NCI-H1092 treated with DMSO at 0.1 percent for 48 hours (cell line): ENCODE measurements at regions not wholly inside any gene's neighbourhood (a gene's known extent, or its start where the extent isn't known, plus 50 kb on each side); places are given as distances from the start of the nearest gene placed in this dataset.

Source experiments
- DNase-seq: peaks from one replicate; lab custom pipeline; 2025; lab: John Stamatoyannopoulos, UW

DNA sequence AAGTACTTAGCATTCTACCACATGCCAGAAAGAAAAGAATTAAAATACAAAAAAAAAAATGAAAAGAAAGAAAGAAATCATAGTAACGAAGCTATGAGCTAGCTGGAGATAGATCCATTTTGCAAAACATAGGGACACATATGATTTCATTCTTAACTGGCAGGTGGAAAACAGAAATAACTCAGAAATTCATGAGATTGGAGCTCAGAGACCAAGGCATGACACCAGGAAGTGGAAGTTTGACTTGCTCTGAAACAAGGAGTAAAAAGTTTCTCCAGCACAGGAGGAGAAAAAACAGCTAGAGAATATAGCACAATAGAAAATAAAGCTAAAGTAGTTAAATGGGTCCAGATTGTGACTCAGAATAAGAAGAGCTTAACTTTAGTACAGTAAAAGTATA is 278.1 kb downstream of the ZEB2 start:
- no peak for DNase-seq

DNA sequence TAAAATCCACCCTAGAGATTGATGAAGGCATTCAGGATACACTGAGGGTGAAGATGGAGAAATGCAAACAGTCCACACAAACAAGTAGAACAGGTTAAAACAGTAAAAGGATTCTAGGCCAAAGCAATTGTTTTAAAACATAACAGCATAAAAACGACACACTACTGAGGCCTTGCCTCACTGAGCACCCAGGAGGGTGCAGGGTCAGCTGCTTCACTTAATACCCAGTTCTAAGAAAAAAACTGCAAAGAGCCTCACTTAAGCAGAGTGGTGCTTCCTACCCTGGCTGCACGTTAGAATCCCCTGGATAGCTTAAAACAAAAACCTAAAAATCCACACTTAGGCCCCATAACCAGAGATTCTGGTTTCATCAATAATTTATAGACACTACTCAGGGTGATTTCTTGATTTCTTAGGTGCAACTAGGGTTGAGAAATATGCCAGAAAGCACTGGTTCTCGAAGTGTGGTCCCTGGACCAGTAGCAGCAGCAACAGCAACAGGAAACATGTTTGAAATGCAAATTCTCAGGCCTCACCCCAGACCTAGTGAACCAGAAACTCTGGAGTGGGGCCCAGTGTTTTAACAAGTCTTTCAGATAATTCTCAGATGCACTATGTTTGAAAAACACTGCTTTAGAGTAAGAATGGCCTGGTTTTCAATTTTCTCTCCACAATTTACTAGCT is 279.1 kb downstream of the ZEB2 start:
- DNase-seq: no peak

DNA sequence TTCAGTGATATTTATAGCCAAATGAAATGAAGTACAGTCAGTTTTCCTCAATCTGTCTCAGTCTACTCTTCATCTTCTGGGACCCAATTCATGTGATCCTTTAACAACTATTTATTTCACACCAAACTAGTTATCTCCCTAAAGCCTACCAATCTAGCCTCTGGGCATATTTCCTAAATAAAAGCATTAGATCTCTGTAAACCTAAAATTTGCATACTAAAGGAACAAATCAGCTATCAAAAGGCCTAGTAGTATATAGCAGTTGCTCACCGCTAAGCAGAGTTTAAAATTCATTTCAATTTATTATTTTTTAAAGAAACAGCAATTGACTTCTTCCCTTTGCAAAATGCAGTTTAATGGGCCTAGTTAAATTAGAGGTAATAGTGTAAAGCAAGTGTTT is 280.2 kb downstream of the ZEB2 start:
- DNase-seq: no peak

DNA sequence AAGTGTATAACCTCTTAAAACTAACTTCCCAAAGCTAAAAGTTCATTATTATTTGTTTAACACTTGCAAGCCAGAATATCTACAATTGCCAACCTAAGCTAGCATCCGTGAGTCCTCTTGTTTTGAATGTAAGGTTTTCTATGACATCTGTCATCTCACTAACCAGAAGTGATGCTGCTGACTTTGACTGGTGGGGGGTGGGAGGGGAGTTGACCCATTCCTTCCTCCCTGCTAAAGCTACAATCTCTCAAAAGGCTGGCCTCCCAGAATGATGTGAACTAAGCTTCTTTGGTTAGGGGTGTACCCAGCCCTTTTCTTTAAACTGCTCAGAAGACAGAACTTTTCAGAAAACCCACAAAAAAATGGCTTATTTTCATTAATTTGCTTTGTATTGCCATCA is 280.6 kb downstream of the ZEB2 start:
- DNase-seq: no peak

DNA sequence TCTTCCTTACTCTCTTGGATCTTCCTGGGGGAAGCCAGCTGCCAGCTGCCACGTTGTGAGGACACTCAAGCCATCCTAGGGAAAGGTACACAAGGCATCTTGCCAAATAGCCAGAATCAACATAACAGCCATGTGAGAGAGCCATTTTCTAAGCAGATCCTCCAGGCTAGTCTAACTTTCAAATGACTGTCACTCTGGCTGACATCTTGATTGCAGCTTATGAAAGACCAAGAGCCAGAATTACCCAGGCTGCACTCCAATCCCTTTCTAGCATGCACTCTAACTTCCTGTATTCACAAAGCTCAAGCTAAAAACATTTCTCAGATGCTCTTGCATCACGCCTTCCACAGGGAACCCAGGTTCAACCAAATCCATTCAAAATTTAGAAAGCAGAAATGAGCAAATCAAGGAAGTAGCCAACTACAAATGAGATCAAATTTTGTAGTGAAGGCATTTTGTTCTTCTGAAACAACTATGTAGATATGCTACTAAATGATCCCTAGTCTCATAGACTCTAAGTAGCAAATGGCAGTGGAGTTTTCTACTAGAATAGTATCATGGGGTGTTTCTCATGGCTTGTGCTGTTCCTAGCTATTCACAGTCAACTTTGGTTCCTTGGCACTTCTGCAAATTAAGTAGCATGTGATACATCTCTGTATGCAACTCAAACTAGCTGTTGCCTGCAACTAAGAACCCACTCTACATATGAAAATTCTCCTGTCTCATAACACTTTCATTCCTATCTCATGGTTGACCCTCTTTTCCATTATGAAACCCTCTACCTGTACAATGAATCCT is 281.9 kb downstream of the ZEB2 start:
- peak; percentile 48 for DNase-seq

DNA sequence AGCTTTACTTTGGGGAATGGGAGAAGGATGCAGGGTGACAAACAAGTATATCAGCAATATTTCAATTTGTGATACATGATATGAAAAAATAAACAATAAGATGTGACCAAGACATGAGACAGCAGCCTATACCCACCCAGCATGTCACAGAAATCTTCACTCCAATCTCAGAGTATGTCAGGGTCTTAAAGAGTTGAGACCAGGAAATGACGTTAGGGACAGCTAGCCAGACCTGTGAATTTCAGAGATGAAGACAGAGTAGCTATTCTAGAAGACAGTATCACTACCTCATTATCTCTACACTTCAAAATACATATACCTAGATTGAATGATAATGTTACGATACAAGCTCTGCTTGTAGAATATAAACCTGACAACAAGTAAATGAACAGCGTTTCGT is 282.8 kb downstream of the ZEB2 start:
- no peak for DNase-seq

DNA sequence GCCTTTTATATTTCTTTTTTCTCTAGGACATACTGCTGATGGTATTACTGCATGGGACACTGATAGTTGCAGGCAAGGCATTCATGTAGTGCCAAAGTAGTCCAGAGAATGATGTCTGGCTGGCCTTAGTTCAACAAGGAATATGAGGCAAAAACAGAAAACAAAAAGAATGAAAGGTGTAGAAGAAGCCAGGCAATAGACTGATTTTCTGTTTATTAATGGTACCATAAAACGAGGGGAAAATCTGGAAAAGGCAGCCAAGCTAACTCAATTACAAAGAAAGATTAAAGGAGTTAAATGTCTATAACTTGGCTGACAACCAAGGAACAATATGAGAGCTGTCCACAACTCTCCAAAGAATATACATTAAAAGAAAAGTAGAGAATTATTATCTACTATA is 284.9 kb downstream of the ZEB2 start:
- DNase-seq: no peak

DNA sequence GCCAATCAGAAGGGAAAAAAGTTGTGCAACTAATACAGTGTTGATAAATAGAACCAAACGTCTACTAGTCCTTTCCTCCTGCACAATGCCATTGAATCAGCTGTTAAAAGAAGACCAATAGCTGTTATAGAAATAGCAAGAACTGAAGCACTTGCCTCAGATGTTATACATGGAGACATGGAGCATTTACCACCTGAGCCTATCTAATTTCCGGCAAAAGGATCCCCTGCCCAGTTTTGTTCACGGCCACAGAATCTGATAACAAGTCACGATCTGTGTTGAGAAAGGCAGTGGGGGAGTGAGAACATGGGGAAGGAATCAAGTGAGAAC is 285.4 kb downstream of the ZEB2 start:
- no peak for DNase-seq

DNA sequence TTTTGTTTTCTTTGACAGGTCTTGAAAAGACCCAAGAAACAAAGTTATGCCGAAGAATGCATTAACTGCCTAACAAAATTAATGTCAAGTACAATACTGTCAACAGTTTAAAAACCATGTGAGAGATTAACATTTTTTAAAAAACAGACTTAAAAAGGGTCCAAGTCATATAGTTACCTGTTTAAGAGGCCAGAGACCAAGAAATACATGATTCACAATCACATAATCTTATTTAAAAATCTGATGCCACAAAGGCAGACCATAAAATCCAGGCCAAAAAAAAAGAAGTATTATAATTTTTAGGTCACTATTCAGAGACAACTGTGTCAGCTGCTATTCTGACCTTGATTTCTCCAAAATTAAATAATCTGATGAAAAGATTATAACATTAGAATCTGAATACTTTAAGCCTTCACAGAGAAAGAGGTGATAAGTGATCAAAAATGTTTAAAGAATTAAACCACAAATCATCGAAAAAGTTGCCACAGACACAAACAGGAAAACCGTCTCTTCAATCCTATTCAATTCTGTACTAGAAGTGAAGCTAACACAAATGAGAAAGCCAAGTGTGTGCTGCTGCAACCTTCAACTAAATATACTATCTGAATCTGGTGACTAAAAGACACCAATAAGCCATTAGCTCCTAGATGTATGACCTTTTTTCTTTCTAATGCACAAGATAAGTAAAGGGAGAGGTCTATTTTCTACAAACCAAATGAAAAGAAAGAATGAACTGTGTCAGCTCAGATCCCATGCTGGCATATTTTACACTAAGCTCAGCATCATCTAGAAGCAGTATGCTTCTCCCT is 286.0 kb downstream of the ZEB2 start:
- no peak for DNase-seq

DNA sequence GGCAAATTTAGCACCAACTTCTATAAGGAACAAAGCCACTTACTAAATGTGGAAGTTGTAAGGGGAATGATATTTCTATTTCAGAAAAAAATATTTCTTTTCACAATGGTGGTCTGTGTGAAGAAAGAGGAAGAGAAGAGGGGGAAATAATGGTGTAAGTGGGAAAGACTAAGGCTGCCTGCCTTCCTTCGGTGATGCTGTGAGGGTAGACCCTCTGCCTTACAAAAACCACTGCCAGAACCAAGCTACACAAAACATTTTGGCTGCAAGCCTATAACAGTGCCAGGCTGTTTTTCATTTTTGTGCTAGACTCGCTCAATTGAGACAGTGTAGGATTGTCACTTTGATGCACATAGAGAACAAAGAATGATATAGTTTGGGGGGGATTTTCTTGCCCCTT is 286.6 kb downstream of the ZEB2 start:
- DNase-seq: no peak

DNA sequence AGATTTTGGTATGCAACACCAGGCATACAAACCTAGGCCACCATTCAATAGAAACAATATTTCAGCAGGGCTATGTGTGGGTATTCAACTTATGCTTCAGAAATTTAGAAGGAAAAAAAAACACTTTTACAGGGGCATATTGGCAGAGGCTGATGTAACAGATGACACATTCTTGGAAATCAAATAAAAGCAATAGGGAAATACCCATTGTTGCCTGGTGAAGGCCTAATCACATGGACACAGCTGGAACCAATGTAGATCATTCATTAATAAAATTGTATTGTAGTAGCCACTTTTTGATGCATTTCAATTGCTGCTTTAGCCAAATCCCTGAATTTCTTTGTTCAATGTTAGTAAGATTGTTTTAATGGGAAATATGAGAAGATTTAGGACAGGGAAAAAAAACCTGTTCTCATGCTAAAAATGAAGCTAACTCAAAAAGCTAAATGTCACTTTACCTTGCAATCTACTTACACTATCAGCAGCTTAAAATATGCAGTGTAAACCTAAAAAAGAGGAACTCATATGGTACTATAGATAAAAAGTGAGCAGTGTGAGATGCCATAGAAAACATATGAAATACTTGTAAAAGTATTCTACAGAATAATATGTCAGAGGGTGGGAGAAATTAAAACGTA is 289.4 kb downstream of the ZEB2 start:
- no peak for DNase-seq

DNA sequence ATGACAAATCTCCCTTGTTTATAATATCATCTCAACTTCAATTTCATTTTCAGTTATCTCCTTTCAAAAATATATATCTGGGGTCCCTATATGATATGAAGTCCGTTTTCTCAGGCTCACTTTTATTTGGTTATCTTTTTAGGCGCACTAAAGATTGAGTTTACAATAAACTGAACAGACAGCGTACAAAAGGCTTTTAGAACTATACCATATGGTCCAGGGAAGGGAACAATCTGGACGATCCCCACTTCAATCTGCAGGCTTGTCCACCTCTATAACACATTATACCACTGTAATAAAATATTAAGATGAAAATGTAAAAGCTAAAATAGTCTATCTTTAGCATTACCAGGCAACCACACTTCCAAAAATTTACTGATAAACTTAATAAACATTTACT is 289.9 kb downstream of the ZEB2 start:
- DNase-seq: no peak

DNA sequence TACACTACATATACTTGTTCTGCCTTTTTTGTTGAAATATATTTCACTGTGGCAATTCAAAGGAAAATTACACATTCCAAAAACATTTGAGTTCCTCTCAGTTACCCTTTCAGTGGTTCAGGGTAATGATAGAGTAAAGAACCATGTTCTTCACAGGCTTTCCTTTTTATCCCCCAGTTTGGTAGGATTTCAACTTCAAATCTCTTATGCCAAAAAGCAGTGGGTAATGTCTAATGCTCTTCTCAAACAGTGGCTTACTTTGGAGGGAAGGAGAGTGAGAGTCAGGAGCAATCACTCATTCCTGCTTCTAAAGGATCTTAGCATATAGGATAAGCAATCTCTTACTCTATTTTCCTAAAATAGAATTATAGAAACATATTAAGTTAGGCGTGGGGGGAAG is 290.6 kb downstream of the ZEB2 start:
- DNase-seq: no peak

DNA sequence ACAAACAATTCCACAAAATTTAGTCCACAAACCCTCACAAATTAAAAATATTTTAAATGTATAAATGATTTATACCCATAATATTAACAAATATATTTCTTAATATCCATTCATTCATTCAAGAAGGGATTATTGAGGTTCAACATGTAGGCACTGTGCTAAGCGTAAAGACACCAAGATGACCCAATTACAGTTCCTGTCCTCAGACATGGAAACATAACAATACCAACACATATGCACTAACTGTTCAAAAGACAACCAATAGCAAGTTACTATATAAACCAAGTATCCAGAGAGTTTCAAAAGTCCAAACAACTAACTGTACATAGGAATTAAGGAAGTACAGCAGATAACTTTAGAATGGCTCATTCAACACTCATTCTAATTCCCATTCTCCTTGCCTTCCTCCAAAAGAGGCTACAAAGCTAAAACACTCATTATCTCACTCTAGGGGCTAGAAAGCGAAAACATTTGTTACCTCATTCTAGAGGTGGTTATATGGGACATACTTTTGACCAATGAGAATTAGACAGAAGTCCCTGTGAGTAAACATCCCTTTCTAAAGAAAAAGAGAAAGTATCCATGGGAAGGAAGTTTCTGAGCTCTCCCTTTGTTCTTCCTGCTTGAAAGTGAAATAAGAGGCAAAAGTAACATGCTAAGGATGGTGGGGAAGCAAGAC is 292.4 kb downstream of the ZEB2 start:
- DNase-seq: no peak

DNA sequence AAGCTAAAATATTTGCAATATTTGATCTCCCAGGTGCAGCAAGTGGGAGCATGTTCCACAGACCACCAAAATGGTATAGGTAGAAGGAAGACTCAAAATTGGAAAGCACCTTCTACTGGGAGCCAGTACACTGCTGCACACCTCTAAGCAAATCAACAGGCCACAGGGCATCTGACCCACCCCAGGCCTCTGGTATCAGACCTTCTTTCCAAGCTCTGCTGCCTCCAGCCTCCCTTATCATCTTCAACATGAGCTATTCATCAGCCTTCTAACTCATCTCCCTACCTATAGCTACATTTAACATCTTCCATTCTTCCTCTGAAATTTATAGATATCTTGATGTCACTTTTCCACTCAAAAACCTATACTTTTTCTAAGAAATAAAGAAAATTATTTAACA is 294.8 kb downstream of the ZEB2 start:
- no peak for DNase-seq

DNA sequence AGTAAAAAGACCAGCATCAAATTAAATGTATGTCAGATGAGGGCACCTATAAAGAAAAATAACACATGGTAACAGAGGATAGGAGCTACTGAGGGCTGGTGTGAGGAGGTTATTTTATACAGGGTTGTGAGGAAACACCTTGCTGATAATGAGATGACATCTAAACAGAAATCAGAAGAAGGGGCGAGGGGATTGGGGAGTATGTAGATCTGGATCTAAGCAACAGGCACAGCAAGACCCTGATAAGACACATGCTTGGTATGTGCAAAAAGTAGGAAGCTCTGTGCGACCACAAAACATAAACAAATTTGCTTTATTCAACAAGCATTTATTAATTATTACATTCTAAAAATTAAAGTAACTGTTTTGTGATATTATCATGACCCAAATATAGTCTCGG is 295.4 kb downstream of the ZEB2 start:
- no peak for DNase-seq

DNA sequence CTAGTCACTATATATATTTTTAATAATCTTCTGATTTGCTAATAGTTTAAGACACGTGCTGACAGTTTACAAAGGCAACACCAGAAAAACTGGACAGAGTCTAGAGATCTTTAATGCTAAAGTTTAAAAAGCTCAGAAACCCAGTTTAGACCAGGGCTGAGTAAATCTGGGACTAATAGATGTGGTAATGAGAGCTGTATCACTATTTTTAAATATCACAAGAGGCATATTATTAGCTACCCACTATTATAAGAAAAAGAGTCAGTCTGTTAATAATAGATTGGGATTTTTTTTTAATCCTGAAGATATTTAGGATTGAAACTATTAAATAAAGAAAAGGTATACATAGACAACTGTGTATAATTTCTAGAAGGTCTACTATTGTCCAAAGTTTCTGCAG is 299.9 kb downstream of the ZEB2 start:
- DNase-seq: no peak

DNA sequence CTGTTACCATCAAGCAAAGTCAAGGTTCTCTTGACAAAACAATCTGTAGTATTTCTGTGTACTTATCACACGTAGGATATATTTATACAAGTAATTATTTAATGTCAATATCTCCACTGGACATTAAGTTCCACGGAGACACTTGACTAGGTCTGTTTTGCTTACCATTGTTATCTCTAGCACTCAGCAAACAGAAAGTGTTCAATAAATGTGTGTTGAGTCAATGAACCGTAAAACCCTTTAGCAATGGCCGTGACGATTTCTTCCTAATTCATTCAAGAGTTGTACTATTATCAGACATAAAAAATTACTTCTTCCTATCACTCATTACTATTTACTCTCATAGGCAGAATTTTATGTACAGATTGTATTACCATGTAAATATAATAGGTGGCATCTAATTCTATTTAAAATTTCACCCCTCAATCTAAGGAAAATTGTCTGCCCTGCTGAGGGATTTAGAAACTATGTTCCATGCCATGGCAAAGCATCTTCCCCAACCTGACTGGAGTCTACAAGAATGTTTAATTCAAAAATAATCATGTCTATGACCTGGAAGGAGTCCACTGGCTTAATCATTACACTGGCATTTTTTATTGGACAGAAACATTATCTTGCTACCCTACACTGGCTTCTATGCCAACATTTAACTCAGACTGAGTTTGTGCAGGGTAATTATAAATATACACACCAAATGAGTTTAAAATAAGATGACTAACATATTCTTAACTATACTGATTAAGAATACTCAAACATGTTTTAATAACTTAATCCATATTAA is 301.9 kb downstream of the ZEB2 start:
- DNase-seq: peak; percentile 48

DNA sequence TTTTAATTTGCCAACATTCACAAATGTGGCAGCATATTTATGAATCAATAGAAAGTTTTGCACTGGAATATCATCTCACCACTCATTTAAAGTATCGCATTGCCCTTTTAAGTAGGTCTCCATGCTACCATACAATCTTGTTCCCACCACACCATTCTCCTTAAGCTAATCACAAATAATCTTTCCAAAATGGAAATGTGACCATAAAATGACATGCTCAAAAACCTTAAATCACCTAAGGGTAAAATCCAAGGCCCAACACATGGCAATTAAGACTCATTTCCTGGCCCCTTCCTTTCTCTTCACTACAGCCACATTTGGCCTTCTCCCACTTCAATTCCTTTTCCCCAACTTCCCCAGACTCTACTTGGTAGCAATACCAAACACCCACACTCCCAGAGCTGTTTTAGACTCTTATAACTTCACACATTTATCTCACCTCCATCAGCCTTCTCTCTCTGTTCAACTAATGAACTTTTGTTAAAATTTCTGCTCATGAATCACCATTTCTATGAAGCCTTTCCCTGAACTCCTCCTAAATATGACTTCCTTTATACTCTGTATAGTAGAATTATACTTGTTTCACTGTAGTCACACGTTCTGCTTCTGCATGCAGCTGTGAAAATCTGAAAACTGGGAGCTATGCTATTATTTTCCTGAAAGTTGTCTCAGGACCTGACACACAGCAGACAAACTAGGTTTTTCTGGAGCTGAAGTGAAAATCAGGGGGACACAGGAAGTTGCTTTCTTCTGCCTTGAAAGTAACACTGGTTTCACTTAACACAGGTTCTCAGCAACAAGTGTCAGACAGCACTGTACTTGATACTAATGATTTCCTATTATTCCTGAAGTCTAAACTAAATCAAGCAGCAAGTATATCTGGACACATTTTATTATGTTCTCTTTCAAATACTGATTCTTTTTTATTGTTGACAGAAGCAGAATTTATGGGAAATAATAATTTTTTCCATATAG is 303.9 kb downstream of the ZEB2 start:
- DNase-seq: no peak

DNA sequence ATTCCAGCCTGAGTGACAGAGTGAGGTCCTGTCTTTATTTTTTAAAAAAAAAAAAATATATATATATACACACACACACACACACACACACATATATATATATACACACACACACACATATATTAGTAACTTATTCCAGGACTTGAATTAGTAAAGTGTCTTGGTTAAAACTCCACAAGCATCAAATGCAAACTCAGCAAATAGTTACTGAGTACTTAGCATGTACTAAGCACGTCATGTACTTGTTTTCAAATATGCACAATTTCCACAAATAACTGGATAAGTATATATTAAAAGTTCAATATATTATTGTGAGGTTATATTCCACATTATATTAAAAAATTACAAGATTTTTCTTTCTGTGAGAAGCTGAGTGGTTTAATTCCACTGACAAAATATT is 304.7 kb downstream of the ZEB2 start:
- no peak for DNase-seq
